Naive thymus-derived CD8-positive, alpha-beta T cell (primary cell): ENCODE measurements at regions not wholly inside any gene's neighbourhood (a gene's known extent, or its start where the extent isn't known, plus 50 kb on each side); places are given as distances from the start of the nearest gene placed in this dataset.
A peak's percentile ranks its signal among the peaks of the same experiment; 100 is the strongest.

Experiments
- ATAC-seq, 2 donors: fragments of 150-1000 bp; cut with Tn5 transposase in 1 of 2; sonication (Bioruptor Pico), chemical (Tn5 transposase) in 1 of 2; 1 replicate in 1 of 2; 2 replicates in 1 of 2; pipeline ENCODE4 v1.10.0; 2021; ENCODE audit warnings: mild to moderate bottlenecking in 2 of 2, moderate library complexity in 2 of 2
- POLR2A ChIA-PET: fragments of 350-600 bp; sonication (Branson Sonifier 250); formaldehyde crosslinking; loops from one replicate; lab custom pipeline; 2021; ENCODE audit warnings: antibody characterized with exemption; lab: Charles Lee
- DNase-seq, 10 donors: peaks; one replicate each; pipeline versions ENCODE4 v3.0.0 to v3.0.0-alpha.2; 2020 to 2022
- H3K27ac Mint-ChIP-seq, 10 donors: one replicate each; pipeline ENCODE4 v1.8.0; 2020 to 2022; ENCODE audit warnings: mild to moderate bottlenecking in 10 of 10, mixed read lengths in 10 of 10, moderate library complexity in 4 of 10, inconsistent platforms in 1 of 10
- H3K27me3 Mint-ChIP-seq, 5 donors: one replicate each; pipeline ENCODE4 v1.8.0; 2021 to 2022; ENCODE audit warnings: mixed read lengths in 5 of 5
- H3K36me3 Mint-ChIP-seq, 3 donors: one replicate each; pipeline ENCODE4 v1.8.0; 2020 to 2022; ENCODE audit warnings: mixed read lengths in 3 of 3, mild to moderate bottlenecking in 2 of 3, inconsistent platforms in 1 of 3
- H3K4me1 Mint-ChIP-seq, 4 donors: one replicate each; pipeline ENCODE4 v1.8.0; 2021 to 2022; ENCODE audit warnings: mixed read lengths in 4 of 4
- H3K4me3 Mint-ChIP-seq, 10 donors: one replicate each; pipeline ENCODE4 v1.8.0; 2020 to 2022; ENCODE audit warnings: mild to moderate bottlenecking in 10 of 10, mixed read lengths in 10 of 10, moderate library complexity in 6 of 10, inconsistent platforms in 1 of 10
- H3K9me3 Mint-ChIP-seq, 9 donors: one replicate each; pipeline ENCODE4 v1.8.0; 2020 to 2022; ENCODE audit warnings: mixed read lengths in 9 of 9, mild to moderate bottlenecking in 3 of 9, inconsistent platforms in 1 of 9, moderate library complexity in 1 of 9

GRCh38 chr6:166750108-166750793, 123.2 kb upstream of the RPS6KA2 start:
- H3K27ac Mint-ChIP-seq: peak overlapping the region in 6 of 10 donors; percentile 4 to 85 (median 61)
- H3K4me1 Mint-ChIP-seq: peaks cover 10 to 26% (median 14%) of the 10 kb centered on the region in 4 donors
- POLR2A ChIA-PET: no interaction called here
- no peaks in the 10 kb centered on the region for H3K36me3 Mint-ChIP-seq
- peaks cover 3 to 22% (median 14%) of the 10 kb centered on the region in 5 donors for H3K27me3 Mint-ChIP-seq
- DNase-seq (no peak), ATAC-seq (no peak)
- H3K9me3 Mint-ChIP-seq: no peaks in the 10 kb centered on the region
- peak overlapping the region in 7 of 10 donors; percentile 52 to 72 (median 68) for H3K4me3 Mint-ChIP-seq

- Mint-ChIP-seq H3K27ac (no peak overlapping the region), H3K9me3 (no peaks in the 10 kb centered on the region), H3K27me3 (peaks cover 3 to 22% (median 14%) of the 10 kb centered on the region in 5 donors), H3K36me3 (no peaks in the 10 kb centered on the region), H3K4me1 (peaks cover 10 to 26% (median 14%) of the 10 kb centered on the region in 4 donors), H3K4me3 (no peak overlapping the region)
- POLR2A ChIA-PET: no interaction called here
- DNase-seq: no peak
- no peak for ATAC-seq
Observed at GRCh38 chr6:166749666-166750065, 122.6 kb upstream of the RPS6KA2 start.

DNA sequence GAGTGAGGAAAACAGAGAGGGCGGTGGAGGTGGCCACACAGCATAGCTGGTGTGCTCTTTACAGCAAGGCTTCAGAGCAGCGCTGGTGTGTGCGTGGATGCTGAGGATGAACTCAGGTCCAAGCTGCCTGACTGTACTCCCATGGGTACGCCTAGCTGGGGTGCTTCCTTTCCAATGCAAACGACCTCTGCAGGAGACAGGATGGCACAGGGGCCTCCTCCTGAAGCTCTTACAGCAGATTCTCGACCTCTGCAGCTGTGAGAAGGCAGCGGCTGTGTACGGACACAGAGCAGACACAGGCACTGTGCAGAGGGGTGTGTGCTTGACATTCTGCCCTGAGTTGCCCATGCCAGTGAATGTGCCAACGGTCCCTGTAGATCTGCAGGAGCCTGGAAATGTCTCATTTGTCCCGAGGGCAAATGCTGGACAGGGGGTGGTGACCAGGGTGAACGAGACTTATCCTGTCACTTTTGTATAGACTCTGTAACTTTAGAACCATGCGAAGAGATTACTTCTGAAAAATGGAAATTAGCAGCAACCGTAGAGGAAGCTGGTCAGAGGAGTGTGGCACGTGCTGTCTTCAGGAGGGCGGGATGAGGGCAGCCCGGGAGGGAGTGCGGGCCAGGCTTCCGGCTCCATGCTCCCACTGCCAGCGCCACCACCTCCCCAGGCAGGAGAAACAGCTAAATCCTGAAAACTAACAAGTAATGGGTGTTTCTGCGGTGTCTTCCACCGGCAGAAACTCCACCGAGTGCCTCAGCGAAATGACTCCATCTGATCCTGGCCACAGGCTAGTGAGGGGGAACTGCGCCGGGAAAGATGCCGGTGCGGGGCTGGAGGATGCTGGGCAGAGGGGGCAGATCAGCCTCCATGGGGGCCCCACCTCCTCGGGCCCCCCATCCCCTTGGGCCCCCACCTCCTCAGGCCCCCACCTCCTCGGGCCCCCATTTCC, 120.9 kb upstream of the RPS6KA2 start:
- no peak for DNase-seq
- peaks cover 3 to 11% (median 5%) of the 10 kb centered on the region in 5 donors for H3K27me3 Mint-ChIP-seq
- peak overlapping the region in 1 of 10 donors; percentile 74 for H3K27ac Mint-ChIP-seq
- H3K9me3 Mint-ChIP-seq: no peaks in the 10 kb centered on the region
- ATAC-seq: no peak
- no peaks in the 10 kb centered on the region for H3K36me3 Mint-ChIP-seq
- peak overlapping the region in 2 of 10 donors; percentile 18 to 41 for H3K4me3 Mint-ChIP-seq
- POLR2A ChIA-PET: no interaction called here
- peaks cover 10 to 25% (median 14%) of the 10 kb centered on the region in 4 donors for H3K4me1 Mint-ChIP-seq

DNA sequence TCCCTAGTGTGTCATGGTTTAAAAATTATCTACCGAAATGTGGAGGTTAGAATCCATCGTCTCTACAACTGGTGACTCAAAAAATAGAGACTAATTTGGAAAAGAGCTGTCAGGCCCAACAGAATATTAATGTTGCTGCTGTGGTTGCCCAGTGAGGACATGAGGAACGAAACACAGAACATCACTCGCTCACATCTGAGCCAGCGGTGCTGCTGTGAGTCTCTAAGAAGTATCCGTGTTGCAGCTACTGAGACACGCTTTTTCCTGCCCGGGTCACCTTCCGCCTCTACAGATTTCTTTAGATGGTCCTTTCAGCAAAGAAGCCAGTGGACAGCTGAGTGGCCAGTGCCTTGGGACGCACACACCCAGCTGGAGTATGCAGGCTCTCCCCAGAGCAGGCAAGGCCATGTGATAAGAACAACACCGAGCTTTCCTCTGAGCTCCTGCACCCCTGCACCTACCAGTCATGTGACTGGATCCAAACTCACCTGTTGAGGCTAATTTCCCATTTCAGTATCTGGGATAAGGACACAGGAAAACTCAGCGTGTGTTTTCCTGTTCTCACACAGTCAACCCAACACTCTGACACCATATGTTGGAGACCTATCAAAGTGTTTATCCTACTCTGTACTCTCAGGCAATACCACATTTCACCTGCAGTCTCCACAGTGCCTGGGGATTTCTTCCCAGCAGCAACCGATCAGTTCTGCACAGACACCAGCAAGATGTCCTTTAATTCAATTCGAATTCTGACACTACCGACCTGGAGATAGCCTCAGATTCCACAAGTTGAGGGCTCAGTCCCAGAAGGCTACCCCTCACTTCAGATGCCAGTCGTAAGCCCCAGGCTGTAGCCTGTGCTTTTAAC, 119.0 kb upstream of the RPS6KA2 start:
- POLR2A ChIA-PET: no interaction called here
- H3K4me1 Mint-ChIP-seq: peaks cover 7 to 11% (median 10%) of the 10 kb centered on the region in 4 donors
- no peak for DNase-seq
- no peaks in the 10 kb centered on the region for H3K36me3 Mint-ChIP-seq
- H3K27me3 Mint-ChIP-seq: peaks cover 3 to 11% (median 5%) of the 10 kb centered on the region in 5 donors
- ATAC-seq: no peak
- no peak overlapping the region for H3K4me3 Mint-ChIP-seq
- peak overlapping the region in 2 of 10 donors; percentile 18 to 30 for H3K27ac Mint-ChIP-seq
- H3K9me3 Mint-ChIP-seq: no peaks in the 10 kb centered on the region

GRCh38 chr6:166744223-166745134, 117.4 kb upstream of the RPS6KA2 start:
- Mint-ChIP-seq H3K27me3 (peaks cover 0 to 3% (median 0%) of the 10 kb centered on the region in 5 donors), H3K27ac (no peak overlapping the region), H3K36me3 (no peaks in the 10 kb centered on the region), H3K4me1 (peaks cover 0 to 5% (median 0%) of the 10 kb centered on the region in 4 donors), H3K4me3 (no peak overlapping the region), H3K9me3 (no peaks in the 10 kb centered on the region)
- ATAC-seq: no peak
- DNase-seq: no peak
- POLR2A ChIA-PET: no interaction called here

GRCh38 chr6:166743406-166744222, 116.6 kb upstream of the RPS6KA2 start:
- DNase-seq (no peak), ATAC-seq (no peak)
- H3K9me3 Mint-ChIP-seq: no peaks in the 10 kb centered on the region
- peaks cover 0 to 3% (median 0%) of the 10 kb centered on the region in 5 donors for H3K27me3 Mint-ChIP-seq
- H3K27ac Mint-ChIP-seq: no peak overlapping the region
- peaks cover 0 to 5% (median 0%) of the 10 kb centered on the region in 4 donors for H3K4me1 Mint-ChIP-seq
- POLR2A ChIA-PET: no interaction called here
- H3K4me3 Mint-ChIP-seq: no peak overlapping the region
- no peaks in the 10 kb centered on the region for H3K36me3 Mint-ChIP-seq

GRCh38 chr6:166742981-166743380, 115.9 kb upstream of the RPS6KA2 start:
- Mint-ChIP-seq H3K9me3 (no peaks in the 10 kb centered on the region), H3K36me3 (no peaks in the 10 kb centered on the region), H3K4me3 (no peak overlapping the region), H3K27ac (no peak overlapping the region), H3K4me1 (peaks cover 0 to 5% (median 0%) of the 10 kb centered on the region in 4 donors), H3K27me3 (peaks cover 0 to 2% (median 0%) of the 10 kb centered on the region in 5 donors)
- POLR2A ChIA-PET: no interaction called here
- ATAC-seq: no peak
- DNase-seq: no peak

- no peaks in the 10 kb centered on the region for H3K36me3 Mint-ChIP-seq
- DNase-seq (no peak), ATAC-seq (no peak)
- H3K9me3 Mint-ChIP-seq: no peaks in the 10 kb centered on the region
- no peak overlapping the region for H3K4me3 Mint-ChIP-seq
- no peaks in the 10 kb centered on the region for H3K27me3 Mint-ChIP-seq
- POLR2A ChIA-PET: no interaction called here
- H3K27ac Mint-ChIP-seq: no peak overlapping the region
- peaks cover 0 to 5% (median 0%) of the 10 kb centered on the region in 4 donors for H3K4me1 Mint-ChIP-seq
Observed at GRCh38 chr6:166739976-166740318, 112.9 kb upstream of the RPS6KA2 start.

DNA sequence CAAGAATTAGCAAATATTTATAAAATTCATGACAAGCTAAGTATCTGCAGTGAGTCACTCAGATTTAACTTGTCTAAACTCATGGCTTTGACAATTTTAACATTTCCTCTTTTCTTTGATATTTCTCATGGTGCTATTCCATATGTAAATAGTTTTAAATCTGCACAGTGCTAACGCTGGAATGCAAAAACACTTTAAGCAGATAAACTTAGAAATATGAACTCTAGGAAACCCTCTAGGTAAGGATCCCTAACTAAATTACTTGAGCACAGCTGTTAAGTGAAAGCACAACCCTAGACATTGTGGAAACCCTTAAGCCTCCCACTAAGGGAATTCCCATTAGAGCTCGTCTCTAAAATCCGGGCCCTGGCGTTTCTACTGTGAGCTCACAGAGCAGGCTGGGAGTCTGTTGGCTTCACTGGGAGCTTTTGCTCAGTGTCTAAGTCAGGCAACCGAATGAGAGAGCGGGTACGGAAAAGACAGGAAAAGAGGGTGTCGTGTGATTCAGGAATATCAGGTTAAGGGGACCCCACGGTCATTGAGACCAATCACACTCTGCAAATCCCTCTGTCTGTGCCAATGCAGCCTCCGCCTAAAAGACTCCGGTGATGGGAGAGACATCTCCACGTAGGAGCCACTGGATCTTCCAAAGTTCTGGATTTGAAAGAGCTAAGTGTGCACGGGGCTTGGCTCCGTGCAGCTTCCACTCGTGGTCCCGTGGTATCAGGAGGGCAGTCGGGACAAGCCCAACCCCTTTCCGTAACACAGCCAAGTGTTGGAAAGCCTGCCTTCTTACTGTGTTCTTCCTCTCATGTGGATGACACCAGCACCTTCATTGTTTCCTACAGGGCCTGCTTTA, 112.3 kb upstream of the RPS6KA2 start:
- POLR2A ChIA-PET: no interaction called here
- no peak for ATAC-seq
- H3K9me3 Mint-ChIP-seq: no peaks in the 10 kb centered on the region
- no peak overlapping the region for H3K27ac Mint-ChIP-seq
- no peak for DNase-seq
- H3K4me3 Mint-ChIP-seq: no peak overlapping the region
- no peaks in the 10 kb centered on the region for H3K36me3 Mint-ChIP-seq
- H3K4me1 Mint-ChIP-seq: peaks cover 0 to 5% (median 0%) of the 10 kb centered on the region in 4 donors
- no peaks in the 10 kb centered on the region for H3K27me3 Mint-ChIP-seq

GRCh38 chr6:166738386-166739116, 111.5 kb upstream of the RPS6KA2 start:
- peaks cover 0 to 5% (median 0%) of the 10 kb centered on the region in 4 donors for H3K4me1 Mint-ChIP-seq
- DNase-seq (no peak), ATAC-seq (no peak)
- no peak overlapping the region for H3K4me3 Mint-ChIP-seq
- H3K9me3 Mint-ChIP-seq: no peaks in the 10 kb centered on the region
- H3K36me3 Mint-ChIP-seq: no peaks in the 10 kb centered on the region
- POLR2A ChIA-PET: no interaction called here
- H3K27ac Mint-ChIP-seq: no peak overlapping the region
- no peaks in the 10 kb centered on the region for H3K27me3 Mint-ChIP-seq
